ENCODE measurements at regions not wholly inside any gene's neighbourhood (a gene's known extent, or its start where the extent isn't known, plus 50 kb on each side); places are given as distances from the start of the nearest gene placed in this dataset.

GRCh38 chr7:54813398-54813797 lies 54.4 kb upstream of the SEC61G start:
- Histone ChIP-seq H3K79me2 (ENCODE audit: control insufficient read depth, insufficient read depth, low read length) (no peaks in the 10 kb centered on the region), H2AFZ (ENCODE audit: control insufficient read depth, low read length) (peak overlapping the region; percentile 77), H3K9ac (ENCODE audit: control insufficient read depth, extremely low read depth, insufficient read depth, low read length) (no peak overlapping the region), H3K27ac (ENCODE audit: control insufficient read depth, insufficient read depth, low read length) (no peak overlapping the region), H3K9me1 (ENCODE audit: control insufficient read depth, extremely low read depth, insufficient read depth, low read length) (no peaks in the 10 kb centered on the region), H3K27me3 (ENCODE audit: control insufficient read depth, extremely low read depth, insufficient read depth, low read length) (no peaks in the 10 kb centered on the region), H4K20me1 (ENCODE audit: control insufficient read depth, extremely low read depth, insufficient read depth, low read length) (no peaks in the 10 kb centered on the region), H3K4me2 (ENCODE audit: control insufficient read depth, extremely low read depth, insufficient read depth, low read depth, low read length) (no peak overlapping the region), H3K4me3 (ENCODE audit: control insufficient read depth in 2 of 3, extremely low read depth in 1 of 3, insufficient read depth in 2 of 3, low read depth in 1 of 3, low read length in 3 of 3) (no peak overlapping the region), H3K36me3 (ENCODE audit: control insufficient read depth in 2 of 2, extremely low read depth in 1 of 2, insufficient read depth in 2 of 2, low read length in 2 of 2) (no peaks in the 10 kb centered on the region), H3K4me1 (ENCODE audit: control insufficient read depth, extremely low read depth, insufficient read depth, low read length) (peaks cover 15% of the 10 kb centered on the region), H3K9me3 (ENCODE audit: control insufficient read depth, low read depth, low read length) (no peaks in the 10 kb centered on the region)
- DNase-seq (ENCODE audit: low read depth, low spot score) (no peak), FAIRE-seq (peak; percentile 48)
- dilution Hi-C loops (cut with MboI; ENCODE audit: extremely low pct_ligation_motif_present, low sequenced_read_pairs): no loop called here
- TF ChIP-seq CTCF (optimal IDR thresholded peaks at IDR 0.05 in 1 of 3, IDR thresholded peaks at IDR 0.05 in 1 of 3, conservative IDR thresholded peaks at IDR 0.05 in 1 of 3; ENCODE audit: extremely low read depth in 1 of 3, insufficient read depth in 2 of 3, low read length in 3 of 3) (no peak), EZH2 (IDR thresholded peaks at IDR 0.05; ENCODE audit: low read length) (no peak)

GRCh38 chr7:54814401-54814800 lies 55.4 kb upstream of the SEC61G start:
- Histone ChIP-seq H3K9ac (ENCODE audit: control insufficient read depth, extremely low read depth, insufficient read depth, low read length) (no peak overlapping the region), H4K20me1 (ENCODE audit: control insufficient read depth, extremely low read depth, insufficient read depth, low read length) (no peaks in the 10 kb centered on the region), H3K27me3 (ENCODE audit: control insufficient read depth, extremely low read depth, insufficient read depth, low read length) (no peaks in the 10 kb centered on the region), H3K9me1 (ENCODE audit: control insufficient read depth, extremely low read depth, insufficient read depth, low read length) (no peaks in the 10 kb centered on the region), H3K4me2 (ENCODE audit: control insufficient read depth, extremely low read depth, insufficient read depth, low read depth, low read length) (no peak overlapping the region), H3K9me3 (ENCODE audit: control insufficient read depth, low read depth, low read length) (no peaks in the 10 kb centered on the region), H3K4me3 (ENCODE audit: control insufficient read depth in 2 of 3, extremely low read depth in 1 of 3, insufficient read depth in 2 of 3, low read depth in 1 of 3, low read length in 3 of 3) (no peak overlapping the region), H3K27ac (ENCODE audit: control insufficient read depth, insufficient read depth, low read length) (no peak overlapping the region), H2AFZ (ENCODE audit: control insufficient read depth, low read length) (no peak overlapping the region), H3K4me1 (ENCODE audit: control insufficient read depth, extremely low read depth, insufficient read depth, low read length) (peaks cover 15% of the 10 kb centered on the region), H3K36me3 (ENCODE audit: control insufficient read depth in 2 of 2, extremely low read depth in 1 of 2, insufficient read depth in 2 of 2, low read length in 2 of 2) (no peaks in the 10 kb centered on the region), H3K79me2 (ENCODE audit: control insufficient read depth, insufficient read depth, low read length) (no peaks in the 10 kb centered on the region)
- TF ChIP-seq CTCF (optimal IDR thresholded peaks at IDR 0.05 in 1 of 3, IDR thresholded peaks at IDR 0.05 in 1 of 3, conservative IDR thresholded peaks at IDR 0.05 in 1 of 3; ENCODE audit: extremely low read depth in 1 of 3, insufficient read depth in 2 of 3, low read length in 3 of 3): no peak
- no peak for TF ChIP-seq EZH2 (IDR thresholded peaks at IDR 0.05; ENCODE audit: low read length)
- no peak for DNase-seq (ENCODE audit: low read depth, low spot score)
- no peak for FAIRE-seq
- dilution Hi-C loops (cut with MboI; ENCODE audit: extremely low pct_ligation_motif_present, low sequenced_read_pairs): no loop called here
